Stimulated activated CD4-positive, alpha-beta T cell treated with anti-CD3 and anti-CD28 coated beads, Interleukin-2, amount 100 ng/mL, for 24 hours (primary cell): ENCODE measurements at regions not wholly inside any gene's neighbourhood (a gene's known extent, or its start where the extent isn't known, plus 50 kb on each side); places are given as distances from the start of the nearest gene placed in this dataset.
"Not testable (repeated sequence)": the region's sequence is repeated elsewhere in the genome, so short reads cannot be mapped to it uniquely, and the experiment has no call there.

Experiments
- DNase-seq, 2 donors: peaks; one replicate each; pipeline ENCODE4 v3.0.0-alpha.2; 2020

- DNase-seq, result no peak
These were observed 147.1 kb upstream of the PRSS1 start for GRCh38 chr7:142602183-142602582.

- no peak for DNase-seq
These were observed 151.0 kb upstream of the PRSS1 start for GRCh38 chr7:142598297-142598696.

- no peak for DNase-seq
These were observed 151.7 kb upstream of the PRSS1 start for GRCh38 chr7:142597547-142597946.

- no peak for DNase-seq
These were observed 153.3 kb upstream of the PRSS1 start for GRCh38 chr7:142595816-142596516.

GRCh38 chr7:142594078-142594477 is 155.2 kb upstream of the PRSS1 start:
- DNase-seq, result no peak

GRCh38 chr7:142593106-142593505 is 156.2 kb upstream of the PRSS1 start:
- DNase-seq, result no peak

- DNase-seq, result no peak
These were observed 156.6 kb upstream of the PRSS1 start for GRCh38 chr7:142592664-142593063.

GRCh38 chr7:142592231-142592630 is 157.0 kb upstream of the PRSS1 start:
- no peak for DNase-seq

GRCh38 chr7:142590830-142591457 is 158.3 kb upstream of the PRSS1 start:
- DNase-seq, result no peak

- DNase-seq, result no peak
These were observed 159.2 kb upstream of the PRSS1 start for GRCh38 chr7:142590077-142590476.

- DNase-seq, result no peak
These were observed 161.6 kb upstream of the PRSS1 start for GRCh38 chr7:142587578-142588191.

- DNase-seq, result no peak
These were observed 162.7 kb upstream of the PRSS1 start for GRCh38 chr7:142586611-142587010.

GRCh38 chr7:142585425-142585824 is 163.8 kb upstream of the PRSS1 start:
- DNase-seq, result no peak

GRCh38 chr7:142584765-142585164 is 164.5 kb upstream of the PRSS1 start:
- no peak for DNase-seq

- DNase-seq, result peak; percentile 34 to 42
These were observed 165.8 kb upstream of the PRSS1 start for GRCh38 chr7:142583446-142583845.

- no peak for DNase-seq
These were observed 166.9 kb upstream of the PRSS1 start for GRCh38 chr7:142582351-142582750.

- peak in 1 of 2 donors; percentile 9 for DNase-seq
These were observed 167.9 kb upstream of the PRSS1 start for GRCh38 chr7:142581341-142581740.

- no peak for DNase-seq
These were observed 169.3 kb upstream of the PRSS1 start for GRCh38 chr7:142579946-142580345.

- DNase-seq, result not testable (repeated sequence)
These were observed 173.9 kb upstream of the PRSS1 start for GRCh38 chr7:142575351-142575750.

- DNase-seq, result no peak
These were observed 177.7 kb upstream of the PRSS1 start for GRCh38 chr7:142571581-142571980.

- DNase-seq, result no peak
These were observed 179.4 kb upstream of the PRSS1 start for GRCh38 chr7:142569851-142570250.

- no peak for DNase-seq
These were observed 180.7 kb upstream of the PRSS1 start for GRCh38 chr7:142568435-142569097.

- DNase-seq, result no peak
These were observed 181.8 kb upstream of the PRSS1 start for GRCh38 chr7:142567201-142568075.
